Uterus (tissue), 3 donors: ENCODE measurements at regions not wholly inside any gene's neighbourhood (a gene's known extent, or its start where the extent isn't known, plus 50 kb on each side); places are given as distances from the start of the nearest gene placed in this dataset.

ENCODE experiments used
- DNase-seq, 2 donors: peaks; one replicate each; pipeline ENCODE4 v3.0.0-alpha.2; 2019 to 2020
- H3K27ac ChIP-seq, 2 donors: fragments of 200-600 bp; sonication (generic); 1 replicate in 1 of 2; 2 replicates in 1 of 2; pipeline ENCODE4 v1.5.1; 2016 to 2018
- H3K27me3 ChIP-seq, 2 donors: fragments of 200-600 bp; sonication (generic); one replicate each; pipeline ENCODE4 v1.5.1; 2018 to 2019; ENCODE audit warnings: control low read depth in 1 of 2
- H3K36me3 ChIP-seq, 2 donors: fragments of 200-600 bp; sonication (generic); one replicate each; pipeline ENCODE4 v1.5.1; 2019; ENCODE audit warnings: control low read depth in 1 of 2
- H3K4me1 ChIP-seq, 2 donors: fragments of 200-600 bp; sonication (generic); one replicate each; pipeline ENCODE4 v1.5.1; 2018 to 2019; ENCODE audit warnings: control low read depth in 1 of 2
- H3K4me3 ChIP-seq, 2 donors: fragments of 200-600 bp; sonication (generic); 1 replicate in 1 of 2; 2 replicates in 1 of 2; pipeline ENCODE4 v1.5.1; 2018 to 2019; ENCODE audit warnings: mild to moderate bottlenecking in 1 of 2
- H3K9me3 ChIP-seq, 2 donors: fragments of 200-600 bp; sonication (generic); one replicate each; pipeline ENCODE4 v1.5.1; 2019; ENCODE audit warnings: control low read depth in 1 of 2
- CTCF ChIP-seq, 4 experiments: fragments of 200-600 bp in 2 of 4; fragments of 450-650 bp in 2 of 4; sonication (generic) in 2 of 4; IDR thresholded peaks; one replicate each; pipeline ENCODE4 v1.5.1; 2016 to 2019; ENCODE audit warnings: antibody characterized with exemption in 4 of 4, mild to moderate bottlenecking in 2 of 4, moderate library complexity in 1 of 4
- POLR2A ChIP-seq, 2 donors: fragments of 450-650 bp; IDR thresholded peaks; one replicate each; pipeline ENCODE4 v1.6.1; 2016; ENCODE audit warnings: antibody characterized with exemption in 2 of 2, mild to moderate bottlenecking in 1 of 2, moderate library complexity in 1 of 2
- intact Hi-C: fragments of 100-400 bp; cut with DNase I; formaldehyde crosslinking; loops from one replicate; pipeline ENCODE4 v1.15.1; 2023; ENCODE audit warnings: low total_unique reads
- donor health status: DM: yes; HTN: yes; CAD: no.

GRCh38 chr1:43044572-43045361, 86.1 kb upstream of the SLC2A1 start:
- no peaks in the 10 kb centered on the region for H3K36me3 ChIP-seq
- no peak overlapping the region for H3K27ac ChIP-seq
- no peaks in the 10 kb centered on the region for H3K4me1 ChIP-seq
- intact Hi-C loops: no loop called here
- H3K27me3 ChIP-seq: no peaks in the 10 kb centered on the region
- H3K9me3 ChIP-seq: no peaks in the 10 kb centered on the region
- H3K4me3 ChIP-seq: no peak overlapping the region
- TF ChIP-seq CTCF (IDR thresholded peaks at IDR 0.05) (no peak), POLR2A (IDR thresholded peaks at IDR 0.05) (no peak)
- DNase-seq: no peak

GRCh38 chr1:43043695-43044094, 85.0 kb upstream of the SLC2A1 start:
- DNase-seq: no peak
- intact Hi-C loops: no loop called here
- Histone ChIP-seq H3K36me3 (no peaks in the 10 kb centered on the region), H3K27me3 (no peaks in the 10 kb centered on the region), H3K4me3 (no peak overlapping the region), H3K9me3 (no peaks in the 10 kb centered on the region), H3K4me1 (no peaks in the 10 kb centered on the region), H3K27ac (no peak overlapping the region)
- TF ChIP-seq CTCF (IDR thresholded peaks at IDR 0.05) (no peak), POLR2A (IDR thresholded peaks at IDR 0.05) (no peak)

GRCh38 chr1:43042773-43043457, 84.2 kb upstream of the SLC2A1 start:
- intact Hi-C loops: no loop called here
- no peak overlapping the region for H3K27ac ChIP-seq
- no peaks in the 10 kb centered on the region for H3K4me1 ChIP-seq
- no peak for TF ChIP-seq POLR2A (IDR thresholded peaks at IDR 0.05)
- no peak for TF ChIP-seq CTCF (IDR thresholded peaks at IDR 0.05)
- H3K27me3 ChIP-seq: no peaks in the 10 kb centered on the region
- DNase-seq: no peak
- H3K4me3 ChIP-seq: no peak overlapping the region
- H3K36me3 ChIP-seq: no peaks in the 10 kb centered on the region
- no peaks in the 10 kb centered on the region for H3K9me3 ChIP-seq

- no peaks in the 10 kb centered on the region for H3K27me3 ChIP-seq
- no peak for DNase-seq
These were observed 83.5 kb upstream of the SLC2A1 start for GRCh38 chr1:43042127-43042526.

More at GRCh38 chr1:43042127-43042526, 83.5 kb upstream of the SLC2A1 start:
- no peak for TF ChIP-seq POLR2A (IDR thresholded peaks at IDR 0.05)
- no peak for TF ChIP-seq CTCF (IDR thresholded peaks at IDR 0.05)
- intact Hi-C loops: no loop called here
- H3K4me1 ChIP-seq: no peaks in the 10 kb centered on the region
- H3K4me3 ChIP-seq: no peak overlapping the region
- no peaks in the 10 kb centered on the region for H3K9me3 ChIP-seq
- no peak overlapping the region for H3K27ac ChIP-seq
- no peaks in the 10 kb centered on the region for H3K36me3 ChIP-seq
